Epithelial cell of proximal tubule (primary cell): ENCODE measurements at regions not wholly inside any gene's neighbourhood (a gene's known extent, or its start where the extent isn't known, plus 50 kb on each side); places are given as distances from the start of the nearest gene placed in this dataset.

Experiments
- DNase-seq: peaks from one replicate; pipeline ENCODE4 v3.0.0-alpha.2; 2011; ENCODE audit warnings: low read depth
- H3K4me3 ChIP-seq: 2 replicates; pipeline ENCODE4 v1.5.1; 2011; ENCODE audit warnings: low read depth, mild to moderate bottlenecking, low read length
- CTCF ChIP-seq: conservative IDR thresholded peaks from 2 replicates; pipeline ENCODE4 v1.5.1; 2012; ENCODE audit warnings: low read depth, mild to moderate bottlenecking, low read length

- DNase-seq, result no peak
- no peak for TF ChIP-seq CTCF
Measured at GRCh38 chr3:59456852-59457485, 407.1 kb upstream of the CFAP20DC start.

GRCh38 chr3:59451800-59452746 is 402.2 kb upstream of the CFAP20DC start:
- H3K4me3 ChIP-seq, result no peak overlapping the region
- no peak for TF ChIP-seq CTCF
- no peak for DNase-seq

More at GRCh38 chr3:59456852-59457485, 407.1 kb upstream of the CFAP20DC start:
- no peak overlapping the region for H3K4me3 ChIP-seq

- H3K4me3 ChIP-seq, result no peak overlapping the region
- TF ChIP-seq CTCF, result no peak
- DNase-seq, result no peak
Measured at GRCh38 chr3:59450946-59451763, 401.3 kb upstream of the CFAP20DC start.

GRCh38 chr3:59450437-59450836 is 400.6 kb upstream of the CFAP20DC start:
- no peak for TF ChIP-seq CTCF
- no peak for DNase-seq
- no peak overlapping the region for H3K4me3 ChIP-seq

GRCh38 chr3:59446775-59447465 is 397.1 kb upstream of the CFAP20DC start:
- DNase-seq, result no peak
- TF ChIP-seq CTCF, result no peak
- H3K4me3 ChIP-seq, result no peak overlapping the region

- no peak overlapping the region for H3K4me3 ChIP-seq
- TF ChIP-seq CTCF, result no peak
- DNase-seq, result no peak
Measured at GRCh38 chr3:59444676-59445075, 394.9 kb upstream of the CFAP20DC start.
